ENCODE measurements at regions not wholly inside any gene's neighbourhood (a gene's known extent, or its start where the extent isn't known, plus 50 kb on each side); places are given as distances from the start of the nearest gene placed in this dataset.

GRCh38 chr2:235112365-235112764 is 160.5 kb downstream of the SH3BP4 start:
- TF ChIP-seq CTCF (IDR thresholded peaks at IDR 0.05; ENCODE audit: extremely low read depth in 1 of 2, insufficient read depth in 1 of 2, low read depth in 1 of 2, low read length in 2 of 2): no peak
- TF ChIP-seq POLR2A (IDR thresholded peaks at IDR 0.05; ENCODE audit: low read depth, low read length): no peak
- TF ChIP-seq POLR2AphosphoS5 (IDR thresholded peaks at IDR 0.05; ENCODE audit: insufficient read depth, low read depth, low read length): no peak
- no peak for TF ChIP-seq JUN (IDR thresholded peaks at IDR 0.05; ENCODE audit: borderline replicate concordance, insufficient read depth, insufficient read length, low read depth)
- TF ChIP-seq EZH2 (IDR thresholded peaks at IDR 0.05; ENCODE audit: borderline replicate concordance, low read depth, low read length, severe bottlenecking): no peak
